ENCODE measurements at regions not wholly inside any gene's neighbourhood (a gene's known extent, or its start where the extent isn't known, plus 50 kb on each side); places are given as distances from the start of the nearest gene placed in this dataset.

DNA sequence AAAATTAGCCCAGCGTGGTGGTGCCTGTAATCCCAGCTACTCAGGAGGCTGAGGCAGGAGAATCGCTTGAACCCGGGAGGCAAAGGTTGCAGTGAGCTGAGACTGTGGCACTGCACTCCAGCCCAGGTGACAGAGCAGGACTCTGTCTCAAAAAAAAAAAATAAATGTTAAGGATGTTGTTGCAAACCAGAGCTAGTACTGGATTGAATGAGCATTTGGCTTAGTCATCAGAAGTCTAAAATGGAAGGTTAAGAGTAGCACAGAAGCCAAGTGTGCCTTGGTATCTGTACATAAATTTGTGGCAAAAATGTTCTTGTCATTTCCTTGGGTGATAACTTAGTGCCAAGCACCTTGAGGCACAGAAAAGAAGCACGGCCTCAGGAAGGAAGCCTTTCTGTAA is 50.6 kb upstream of the MED9 start:
- H3K4me3 ChIP-seq (ENCODE audit: low read depth, low read length) = no peak overlapping the region
- no peak for DNase-seq (ENCODE audit: low read depth)
- TF ChIP-seq, protein P1, sequence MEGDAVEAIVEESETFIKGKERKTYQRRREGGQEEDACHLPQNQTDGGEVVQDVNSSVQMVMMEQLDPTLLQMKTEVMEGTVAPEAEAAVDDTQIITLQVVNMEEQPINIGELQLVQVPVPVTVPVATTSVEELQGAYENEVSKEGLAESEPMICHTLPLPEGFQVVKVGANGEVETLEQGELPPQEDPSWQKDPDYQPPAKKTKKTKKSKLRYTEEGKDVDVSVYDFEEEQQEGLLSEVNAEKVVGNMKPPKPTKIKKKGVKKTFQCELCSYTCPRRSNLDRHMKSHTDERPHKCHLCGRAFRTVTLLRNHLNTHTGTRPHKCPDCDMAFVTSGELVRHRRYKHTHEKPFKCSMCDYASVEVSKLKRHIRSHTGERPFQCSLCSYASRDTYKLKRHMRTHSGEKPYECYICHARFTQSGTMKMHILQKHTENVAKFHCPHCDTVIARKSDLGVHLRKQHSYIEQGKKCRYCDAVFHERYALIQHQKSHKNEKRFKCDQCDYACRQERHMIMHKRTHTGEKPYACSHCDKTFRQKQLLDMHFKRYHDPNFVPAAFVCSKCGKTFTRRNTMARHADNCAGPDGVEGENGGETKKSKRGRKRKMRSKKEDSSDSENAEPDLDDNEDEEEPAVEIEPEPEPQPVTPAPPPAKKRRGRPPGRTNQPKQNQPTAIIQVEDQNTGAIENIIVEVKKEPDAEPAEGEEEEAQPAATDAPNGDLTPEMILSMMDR (conservative IDR thresholded peaks at IDR 0.05; ENCODE audit: low read depth, low read length) = no peak
